HG02840 (cell line): ENCODE measurements at regions not wholly inside any gene's neighbourhood (a gene's known extent, or its start where the extent isn't known, plus 50 kb on each side); places are given as distances from the start of the nearest gene placed in this dataset.
"Not testable (repeated sequence)": the region's sequence is repeated elsewhere in the genome, so short reads cannot be mapped to it uniquely, and the experiment has no call there.

Experiments
- ATAC-seq: cut with Tn5 transposase; IDR thresholded peaks from one replicate; pipeline ENCODE4 v1.9.1; 2021; ENCODE audit warnings: mild to moderate bottlenecking, moderate library complexity, moderate number of reproducible peaks; ENCODE audit not compliant: unreplicated experiment, low FRiP score

- no peak for ATAC-seq
Measured at GRCh38 chr18:25516747-25517498, 165.0 kb upstream of the ZNF521 start.

- no peak for ATAC-seq
Measured at GRCh38 chr18:25516121-25516520, 164.2 kb upstream of the ZNF521 start.

GRCh38 chr18:25510096-25510495, 158.1 kb upstream of the ZNF521 start:
- ATAC-seq, result no peak

- no peak for ATAC-seq
Measured at GRCh38 chr18:25503567-25504081, 151.7 kb upstream of the ZNF521 start.

- no peak for ATAC-seq
Measured at GRCh38 chr18:25497151-25497794, 145.3 kb upstream of the ZNF521 start.

GRCh38 chr18:25496544-25496943, 144.6 kb upstream of the ZNF521 start:
- no peak for ATAC-seq

- ATAC-seq, result no peak
Measured at GRCh38 chr18:25495606-25496005, 143.6 kb upstream of the ZNF521 start.

GRCh38 chr18:25494888-25495287, 142.9 kb upstream of the ZNF521 start:
- ATAC-seq, result no peak

- no peak for ATAC-seq
Measured at GRCh38 chr18:25493401-25493800, 141.4 kb upstream of the ZNF521 start.

- no peak for ATAC-seq
Measured at GRCh38 chr18:25490316-25490715, 138.3 kb upstream of the ZNF521 start.

GRCh38 chr18:25473008-25473407, 121.0 kb upstream of the ZNF521 start:
- no peak for ATAC-seq

GRCh38 chr18:25470756-25471524, 119.0 kb upstream of the ZNF521 start:
- not testable (repeated sequence) for ATAC-seq

GRCh38 chr18:25470062-25470461, 118.1 kb upstream of the ZNF521 start:
- no peak for ATAC-seq

- ATAC-seq, result no peak
Measured at GRCh38 chr18:25469489-25469888, 117.5 kb upstream of the ZNF521 start.

- ATAC-seq, result no peak
Measured at GRCh38 chr18:25467226-25467987, 115.4 kb upstream of the ZNF521 start.

- no peak for ATAC-seq
Measured at GRCh38 chr18:25465152-25465732, 113.3 kb upstream of the ZNF521 start.

GRCh38 chr18:25464227-25464626, 112.3 kb upstream of the ZNF521 start:
- ATAC-seq, result no peak

GRCh38 chr18:25463726-25464125, 111.8 kb upstream of the ZNF521 start:
- ATAC-seq, result no peak

- ATAC-seq, result no peak
Measured at GRCh38 chr18:25459814-25460213, 107.8 kb upstream of the ZNF521 start.

- no peak for ATAC-seq
Measured at GRCh38 chr18:25457601-25458000, 105.6 kb upstream of the ZNF521 start.
